GM12878 (cell line): ENCODE measurements at regions not wholly inside any gene's neighbourhood (a gene's known extent, or its start where the extent isn't known, plus 50 kb on each side); places are given as distances from the start of the nearest gene placed in this dataset.
"Not testable (repeated sequence)": the region's sequence is repeated elsewhere in the genome, so short reads cannot be mapped to it uniquely, and the experiment has no call there.

ENCODE experiments used
- ATAC-seq: fragments of 200-7000 bp; cut with Tn5 transposase; 3 replicates; pipeline ENCODE4 v1.9.1; 2020; ENCODE audit warnings: mild to moderate bottlenecking, moderate library complexity
- BruUV-seq: library from RNA; stranded (reverse); fragments of 400-500 nt; replicated peaks from 2 replicates; lab custom pipeline; 2021; lab: Mats Ljungman, UMichigan
- CTCF ChIA-PET: fragments of 300-600 bp; sonication (Branson Sonifier 250); formaldehyde crosslinking; extraction: SDS; loops from one replicate; lab custom pipeline; 2021; ENCODE audit warnings: inconsistent platforms; lab: Yijun Ruan, JAX
- POLR2A ChIA-PET: fragments of 350-600 bp; formaldehyde crosslinking; extraction: SDS; loops from one replicate; lab custom pipeline; 2021; ENCODE audit warnings: inconsistent platforms; lab: Charles Lee
- RAD21 ChIA-PET: fragments of 300-600 bp; sonication (Branson Sonifier 250); formaldehyde crosslinking; loops from one replicate; lab custom pipeline; 2023; ENCODE audit warnings: antibody characterized with exemption; ENCODE audit not compliant: unreplicated experiment; lab: Charles Lee
- SMC1A ChIA-PET: fragments of 300-600 bp; sonication (Branson Sonifier 250); formaldehyde crosslinking; loops from one replicate; lab custom pipeline; 2023; ENCODE audit not compliant: unreplicated experiment, uncharacterized antibody; lab: Charles Lee
- DNase-seq: peaks from one replicate; pipeline ENCODE4 v3.0.0-alpha.2; 2011; ENCODE audit warnings: low read depth, low spot score
- FAIRE-seq: peaks from 3 replicates; lab custom pipeline; 2011; peaks lifted over from hg19 to GRCh38; lab: Jason Lieb, UNC
- H2AFZ ChIP-seq: 2 replicates; pipeline ENCODE4 v1.6.0; 2011; ENCODE audit warnings: low read depth, low read length, control low read depth; ENCODE audit not compliant: control insufficient read depth
- H3K27ac ChIP-seq: 2 replicates; pipeline ENCODE4 v1.5.1; 2011; ENCODE audit warnings: control low read depth; ENCODE audit not compliant: control insufficient read depth, insufficient read depth
- H3K27me3 ChIP-seq, 2 experiments: replicated peaks in 1 of 2; 2 replicates each; pipeline versions ENCODE4 v1.6.0 to v1.6.1; 2011; ENCODE audit warnings: low read length in 1 of 2; ENCODE audit not compliant: control insufficient read depth in 2 of 2, insufficient read depth in 2 of 2
- H3K36me3 ChIP-seq, 2 experiments: 2 replicates each; pipeline ENCODE4 v1.5.1; 2011; ENCODE audit warnings: low read length in 1 of 2; ENCODE audit not compliant: control insufficient read depth in 2 of 2, insufficient read depth in 2 of 2
- H3K4me1 ChIP-seq: 2 replicates; pipeline ENCODE4 v1.6.1; 2011; ENCODE audit warnings: mild to moderate bottlenecking, low read length, moderate library complexity, mixed read lengths; ENCODE audit not compliant: control insufficient read depth, insufficient read depth
- H3K4me2 ChIP-seq: 2 replicates; pipeline ENCODE4 v1.6.0; 2011; ENCODE audit warnings: control low read depth; ENCODE audit not compliant: control insufficient read depth, insufficient read depth
- H3K4me3 ChIP-seq: fragments of 200-600 bp; sonication (generic); 2 replicates; pipeline ENCODE4 v1.5.1; 2016
- H3K79me2 ChIP-seq: 2 replicates; pipeline ENCODE4 v1.6.0; 2011; ENCODE audit warnings: low read length; ENCODE audit not compliant: control insufficient read depth, insufficient read depth
- H3K9ac ChIP-seq: 2 replicates; pipeline ENCODE4 v1.8.0; 2011; ENCODE audit warnings: low read length, control low read depth, mixed read lengths; ENCODE audit not compliant: control insufficient read depth, insufficient read depth
- H3K9me3 ChIP-seq: replicated peaks from 3 replicates; pipeline ENCODE4 v1.5.1; 2011; ENCODE audit warnings: mild to moderate bottlenecking, low read length; ENCODE audit not compliant: control insufficient read depth, insufficient read depth
- H4K20me1 ChIP-seq: 2 replicates; pipeline ENCODE4 v1.6.0; 2011; ENCODE audit not compliant: control insufficient read depth, insufficient read depth
- CBX3 ChIP-seq: fragments of 200-600 bp; sonication (generic); IDR thresholded peaks from 2 replicates; pipeline ENCODE4 v1.6.1; 2016; ENCODE audit warnings: low read depth, borderline replicate concordance
- NR2C2 ChIP-seq: IDR thresholded peaks from 2 replicates; pipeline ENCODE4 v1.6.1; 2011; ENCODE audit warnings: borderline replicate concordance, low read depth; ENCODE audit not compliant: control insufficient read depth, insufficient read length
- SMAD5 ChIP-seq: IDR thresholded peaks from 2 replicates; pipeline ENCODE4 v1.6.1; 2016; ENCODE audit warnings: antibody characterized with exemption, low read depth
- WGBS: methylation state at CpG from one replicate; pipeline ENCODE4 v1.1.6; 2016; ENCODE audit warnings: low lambda C conversion rate; ENCODE audit not compliant: insufficient replicate concordance, insufficient coverage; ENCODE audit errors: missing lambda C conversion rate; 5-methylcytosine and 5-hydroxymethylcytosine counted together
- in situ Hi-C: fragments of 300-500 bp; cut with MboI; formaldehyde crosslinking; loops from 9 replicates; pipeline ENCODE4 v1.14.3; 2018; ENCODE audit warnings: mixed read lengths
- intact Hi-C: fragments of 100-400 bp; cut with micrococcal nuclease; formaldehyde crosslinking; loops from one replicate; pipeline ENCODE4 v1.14.2; 2022; ENCODE audit not compliant: unreplicated experiment

DNA sequence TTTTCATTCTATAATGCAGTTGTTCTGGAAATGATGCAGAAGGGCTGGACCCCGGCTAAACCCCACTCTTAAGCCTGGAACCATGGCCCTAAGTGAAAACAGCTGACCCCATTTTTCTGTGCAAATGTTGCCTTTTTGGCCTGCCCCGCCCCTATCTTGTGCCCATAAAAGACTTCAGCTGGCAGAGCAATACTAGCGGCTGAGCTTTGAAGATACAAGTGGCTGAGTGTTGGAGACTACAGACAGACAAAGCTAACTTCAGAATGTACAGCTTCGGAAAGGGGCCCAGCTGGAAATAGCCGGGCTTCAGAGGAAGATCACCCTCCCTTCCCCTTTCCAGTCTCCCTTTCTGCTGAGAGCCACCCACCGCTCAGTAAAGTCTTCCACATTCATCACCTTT lies 258.6 kb upstream of the SPTLC3 start (continued):
- TF ChIP-seq NR2C2, result no peak
- TF ChIP-seq CBX3, result no peak
- no peak for TF ChIP-seq SMAD5

DNA sequence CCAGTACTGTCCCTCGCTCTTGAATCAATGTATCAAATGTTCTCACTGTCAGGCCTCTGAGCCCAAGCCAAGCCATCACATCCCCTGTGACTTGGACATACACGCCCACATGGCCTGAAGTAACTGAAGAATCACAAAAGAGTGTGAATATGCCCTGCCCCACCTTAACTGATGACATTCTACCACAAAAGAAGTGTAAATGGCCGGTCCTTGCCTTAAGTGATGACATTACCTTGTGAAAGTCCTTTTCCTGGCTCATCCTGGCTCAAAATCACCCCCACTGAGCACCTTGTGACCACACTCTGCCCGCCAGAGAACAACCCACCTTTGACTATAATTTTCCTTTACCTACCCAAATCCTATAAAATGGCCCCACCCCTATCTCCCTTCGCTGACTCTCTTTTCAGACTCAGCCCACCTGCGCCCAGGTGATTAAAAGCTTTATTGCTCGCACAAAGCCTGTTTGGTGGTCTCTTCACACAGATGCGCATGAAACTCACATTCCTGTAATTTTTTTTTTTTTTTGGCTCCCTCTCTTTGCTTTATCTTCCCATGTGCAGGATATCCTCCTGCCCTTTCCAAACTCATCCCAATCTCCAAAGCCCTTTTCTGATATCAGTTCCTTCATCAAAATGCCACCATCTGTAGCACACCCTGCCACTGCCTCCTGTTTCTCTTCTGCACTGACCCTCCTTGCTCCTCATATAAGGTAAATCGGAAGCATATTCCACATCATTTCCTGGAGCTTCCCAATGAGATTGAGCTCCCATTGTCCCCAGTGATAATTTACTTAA lies 255.7 kb upstream of the SPTLC3 start:
- H3K9ac ChIP-seq, DNase-seq, H3K36me3 ChIP-seq, FAIRE-seq, intact Hi-C loops, H3K4me2 ChIP-seq, H3K4me1 ChIP-seq, H3K27me3 ChIP-seq, H3K27ac ChIP-seq, H3K9me3 ChIP-seq, H2AFZ ChIP-seq, RAD21 ChIA-PET, H3K4me3 ChIP-seq, BruUV-seq, CTCF ChIA-PET, H4K20me1 ChIP-seq, ATAC-seq, in situ Hi-C loops, H3K79me2 ChIP-seq: not testable (repeated sequence)
- ChIA-PET POLR2A (interaction anchor here (0.7 kb wide), 1 partner anchor 672 kb away, joined by 4 read pairs; no protein-coding TSS in a partner anchor), SMC1A (interaction anchor here (0.6 kb wide), 1 partner anchor 13 kb away, joined by 3 read pairs; no protein-coding TSS in a partner anchor)
- 17% methylated on average over 9 of the region's 9 CpGs for WGBS

DNA sequence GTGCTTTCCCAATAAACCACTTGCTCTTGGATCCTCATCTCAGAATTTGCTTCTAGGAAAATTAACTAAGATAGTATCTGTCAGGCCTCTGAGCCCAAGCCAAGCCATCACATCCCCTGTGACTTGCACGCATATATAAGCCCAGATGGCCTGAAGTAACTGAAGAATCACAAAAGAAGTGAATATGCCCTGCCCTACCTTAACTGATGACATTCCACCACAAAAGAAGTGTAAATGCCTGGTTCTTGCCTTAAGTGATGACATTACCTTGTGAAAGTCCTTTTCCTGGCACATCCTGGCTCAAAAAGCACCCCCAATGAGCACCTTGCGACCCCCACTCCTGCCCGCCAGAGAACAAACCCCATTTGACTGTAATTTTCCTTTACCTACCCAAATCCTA lies 255.0 kb upstream of the SPTLC3 start:
- RAD21 ChIA-PET, DNase-seq, ATAC-seq, FAIRE-seq, POLR2A ChIA-PET, CTCF ChIA-PET, H3K27me3 ChIP-seq, H3K27ac ChIP-seq, H3K36me3 ChIP-seq, H3K4me3 ChIP-seq, H4K20me1 ChIP-seq, in situ Hi-C loops, H3K4me2 ChIP-seq, H3K9ac ChIP-seq, H3K9me3 ChIP-seq, H2AFZ ChIP-seq, H3K4me1 ChIP-seq, BruUV-seq, H3K79me2 ChIP-seq, intact Hi-C loops: not testable (repeated sequence)
- SMC1A ChIA-PET, result interaction anchor here (0.6 kb wide), 1 partner anchor 13 kb away, joined by 3 read pairs; no protein-coding TSS in a partner anchor
- 33% methylated on average over 3 of the region's 3 CpGs for WGBS

DNA sequence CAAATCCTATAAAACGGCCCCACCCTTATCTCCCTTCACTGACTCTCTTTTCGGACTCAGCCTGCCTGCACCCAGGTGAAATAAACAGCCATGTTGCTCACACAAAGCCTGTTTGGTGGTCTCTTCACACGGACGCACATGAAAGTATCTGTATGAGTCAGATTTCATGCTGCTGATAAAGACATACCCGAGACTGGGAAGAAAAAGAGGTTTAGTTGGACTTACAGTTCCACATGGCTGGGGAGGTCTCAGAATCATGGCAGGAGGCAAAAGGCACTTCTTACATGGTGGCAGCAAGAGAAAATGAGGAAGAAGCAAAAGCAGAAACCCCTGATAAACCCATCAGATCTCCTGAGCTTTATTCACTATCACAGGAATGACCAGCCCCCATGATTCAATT lies 249.3 kb upstream of the SPTLC3 start:
- WGBS, result 53% methylated on average over 3 of the region's 5 CpGs
- in situ Hi-C loops, H3K27ac ChIP-seq, FAIRE-seq, H3K9ac ChIP-seq, H3K36me3 ChIP-seq, H3K4me1 ChIP-seq, RAD21 ChIA-PET, H3K79me2 ChIP-seq, H3K27me3 ChIP-seq, ATAC-seq, H3K4me2 ChIP-seq, H4K20me1 ChIP-seq, H3K9me3 ChIP-seq, SMC1A ChIA-PET, H2AFZ ChIP-seq, BruUV-seq, DNase-seq, intact Hi-C loops, H3K4me3 ChIP-seq, CTCF ChIA-PET, POLR2A ChIA-PET: not testable (repeated sequence)
